GM23248 (cell line): ENCODE measurements at regions not wholly inside any gene's neighbourhood (a gene's known extent, or its start where the extent isn't known, plus 50 kb on each side); places are given as distances from the start of the nearest gene placed in this dataset.

Experiments used
- DNase-seq: peaks from one replicate; pipeline ENCODE4 v3.0.0-alpha.2; 2015
- H2AFZ ChIP-seq: fragments of 200-600 bp; sonication (generic); 2 replicates; pipeline ENCODE4 v1.6.1; 2016; ENCODE audit warnings: antibody characterized with exemption
- H3F3A ChIP-seq: fragments of 200-600 bp; sonication (generic); 2 replicates; pipeline ENCODE4 v1.6.1; 2016; ENCODE audit warnings: mild to moderate bottlenecking, antibody characterized with exemption, mixed run types; ENCODE audit not compliant: insufficient read depth
- H3K27ac ChIP-seq: fragments of 200-600 bp; sonication (generic); 2 replicates; pipeline ENCODE4 v1.5.1; 2016; ENCODE audit warnings: mild to moderate bottlenecking
- H3K27me3 ChIP-seq: fragments of 200-600 bp; sonication (generic); replicated peaks from 2 replicates; pipeline ENCODE4 v1.6.1; 2016; ENCODE audit warnings: mild to moderate bottlenecking; ENCODE audit not compliant: insufficient read depth
- H3K36me3 ChIP-seq: fragments of 200-600 bp; sonication (generic); 2 replicates; pipeline ENCODE4 v1.6.1; 2016; ENCODE audit warnings: low read depth, mild to moderate bottlenecking
- H3K4me1 ChIP-seq: fragments of 200-600 bp; sonication (generic); 2 replicates; pipeline ENCODE4 v1.6.1; 2016; ENCODE audit warnings: mild to moderate bottlenecking; ENCODE audit not compliant: insufficient read depth
- H3K4me2 ChIP-seq: fragments of 200-600 bp; sonication (generic); one replicate; pipeline ENCODE4 v1.6.1; 2016; ENCODE audit warnings: mild to moderate bottlenecking; ENCODE audit not compliant: unreplicated experiment
- H3K4me3 ChIP-seq: fragments of 200-600 bp; sonication (generic); 2 replicates; pipeline ENCODE4 v1.5.1; 2016; ENCODE audit warnings: mild to moderate bottlenecking
- H3K79me2 ChIP-seq: fragments of 200-600 bp; sonication (generic); 2 replicates; pipeline ENCODE4 v1.6.1; 2016; ENCODE audit warnings: mild to moderate bottlenecking; ENCODE audit not compliant: insufficient read depth
- H3K9ac ChIP-seq: fragments of 200-600 bp; sonication (generic); 2 replicates; pipeline ENCODE4 v1.6.1; 2016; ENCODE audit warnings: mild to moderate bottlenecking
- H3K9me2 ChIP-seq: fragments of 200-600 bp; sonication (generic); 2 replicates; pipeline ENCODE4 v1.6.1; 2016; ENCODE audit warnings: mixed run types, mild to moderate bottlenecking, moderate library complexity; ENCODE audit not compliant: insufficient read depth
- H3K9me3 ChIP-seq: fragments of 200-600 bp; sonication (generic); one replicate; pipeline ENCODE4 v1.6.1; 2017; ENCODE audit warnings: low read depth
- H4K20me1 ChIP-seq: fragments of 200-600 bp; sonication (generic); 2 replicates; pipeline ENCODE4 v1.6.0; 2016; ENCODE audit not compliant: insufficient read depth
- EZH2 ChIP-seq: fragments of 200-600 bp; sonication (generic); IDR thresholded peaks from 2 replicates; pipeline ENCODE4 v1.6.1; 2018; ENCODE audit warnings: antibody characterized with exemption, mild to moderate bottlenecking; ENCODE audit not compliant: insufficient read depth, poor library complexity, severe bottlenecking
- EZH2phosphoT487 ChIP-seq: fragments of 200-600 bp; sonication (generic); IDR thresholded peaks from 2 replicates; pipeline ENCODE4 v1.6.1; 2018; ENCODE audit warnings: antibody characterized with exemption, moderate library complexity, mild to moderate bottlenecking, low read depth; ENCODE audit not compliant: insufficient read depth
- WGBS, 2 experiments: methylation state at CpG; one replicate each; pipeline ENCODE4 v1.1.6; 2015 to 2017; ENCODE audit warnings: low lambda C conversion rate in 2 of 2, low coverage in 1 of 2; ENCODE audit errors: missing lambda C conversion rate in 2 of 2; 5-methylcytosine and 5-hydroxymethylcytosine counted together
- in situ Hi-C: fragments of 300-500 bp; cut with MboI; formaldehyde crosslinking; loops from 2 replicates; pipeline ENCODE4 v1.15.0; 2020

- Histone ChIP-seq H3K27ac (no peak overlapping the region), H3K4me3 (no peak overlapping the region), H3K36me3 (no peaks in the 10 kb centered on the region), H3K4me2 (no peak overlapping the region), H3K9me2 (no peaks in the 10 kb centered on the region), H3K4me1 (peaks cover 8% of the 10 kb centered on the region), H4K20me1 (no peaks in the 10 kb centered on the region), H2AFZ (0 out of 2 replicates have a peak overlapping the region, but pooled peaks have one; percentile 0), H3K79me2 (no peaks in the 10 kb centered on the region), H3K9me3 (no peaks in the 10 kb centered on the region), H3F3A (no peaks in the 10 kb centered on the region), H3K27me3 (no peaks in the 10 kb centered on the region), H3K9ac (no peak overlapping the region)
- 57 to 61% methylated on average over 6 of the region's 6 CpGs for WGBS, 2 experiments
- in situ Hi-C loops, result no loop called here
- TF ChIP-seq EZH2phosphoT487 (no peak), EZH2 (no peak)
- DNase-seq, result no peak
These were observed 452.1 kb upstream of the KCNMB2 start for GRCh38 chr3:178083906-178084866.

GRCh38 chr3:178084938-178085816, 451.1 kb upstream of the KCNMB2 start:
- 32 to 38% methylated on average over 6 of the region's 6 CpGs for WGBS, 2 experiments
- Histone ChIP-seq H3K27me3 (no peaks in the 10 kb centered on the region), H3K9me3 (no peaks in the 10 kb centered on the region), H3K4me1 (peaks cover 7% of the 10 kb centered on the region), H3F3A (no peaks in the 10 kb centered on the region), H3K4me3 (no peak overlapping the region), H3K79me2 (no peaks in the 10 kb centered on the region), H3K4me2 (no peak overlapping the region), H3K9me2 (no peaks in the 10 kb centered on the region), H3K27ac (no peak overlapping the region), H3K36me3 (no peaks in the 10 kb centered on the region), H4K20me1 (no peaks in the 10 kb centered on the region), H2AFZ (peak overlapping the region; percentile 0; the same call in 1 of the 2 replicates), H3K9ac (no peak overlapping the region)
- DNase-seq, result peak; percentile 62
- TF ChIP-seq EZH2, result no peak
- TF ChIP-seq EZH2phosphoT487, result no peak
- in situ Hi-C loops, result no loop called here

- Histone ChIP-seq H3K9ac (no peak overlapping the region), H3K4me2 (no peak overlapping the region), H3K9me2 (no peaks in the 10 kb centered on the region), H2AFZ (0 out of 2 replicates have a peak overlapping the region, but pooled peaks have one; percentile 0), H3K9me3 (no peaks in the 10 kb centered on the region), H3K27me3 (no peaks in the 10 kb centered on the region), H3K4me1 (peaks cover 7% of the 10 kb centered on the region), H3K4me3 (no peak overlapping the region), H3K27ac (no peak overlapping the region), H4K20me1 (no peaks in the 10 kb centered on the region), H3K79me2 (no peaks in the 10 kb centered on the region), H3F3A (no peaks in the 10 kb centered on the region), H3K36me3 (no peaks in the 10 kb centered on the region)
- DNase-seq, result no peak
- no peak for TF ChIP-seq EZH2
- no peak for TF ChIP-seq EZH2phosphoT487
- in situ Hi-C loops, result no loop called here
These were observed 450.5 kb upstream of the KCNMB2 start for GRCh38 chr3:178085817-178086123.

GRCh38 chr3:178086144-178086825, 450.0 kb upstream of the KCNMB2 start:
- Histone ChIP-seq H3K9ac (no peak overlapping the region), H3K36me3 (no peaks in the 10 kb centered on the region), H3K4me2 (no peak overlapping the region), H3K27ac (no peak overlapping the region), H2AFZ (no peak overlapping the region), H3K9me3 (no peaks in the 10 kb centered on the region), H3K9me2 (no peaks in the 10 kb centered on the region), H3K4me3 (no peak overlapping the region), H4K20me1 (no peaks in the 10 kb centered on the region), H3F3A (no peaks in the 10 kb centered on the region), H3K79me2 (no peaks in the 10 kb centered on the region), H3K27me3 (no peaks in the 10 kb centered on the region), H3K4me1 (peaks cover 7% of the 10 kb centered on the region)
- in situ Hi-C loops, result no loop called here
- WGBS, 2 experiments, result 84 to 87% methylated on average over 6 of the region's 6 CpGs
- DNase-seq, result no peak
- TF ChIP-seq EZH2phosphoT487 (no peak), EZH2 (no peak)
